Uterus (tissue), 2 donors: ENCODE measurements at regions not wholly inside any gene's neighbourhood (a gene's known extent, or its start where the extent isn't known, plus 50 kb on each side); places are given as distances from the start of the nearest gene placed in this dataset.

Experiments used
- CTCF ChIP-seq, 4 experiments: fragments of 200-600 bp in 2 of 4; fragments of 450-650 bp in 2 of 4; sonication (generic) in 2 of 4; IDR thresholded peaks; one replicate each; pipeline ENCODE4 v1.5.1; 2016 to 2019; ENCODE audit warnings: antibody characterized with exemption in 4 of 4, mild to moderate bottlenecking in 2 of 4, moderate library complexity in 1 of 4
- POLR2A ChIP-seq, 2 donors: fragments of 450-650 bp; IDR thresholded peaks; one replicate each; pipeline ENCODE4 v1.6.1; 2016; ENCODE audit warnings: antibody characterized with exemption in 2 of 2, mild to moderate bottlenecking in 1 of 2, moderate library complexity in 1 of 2

DNA sequence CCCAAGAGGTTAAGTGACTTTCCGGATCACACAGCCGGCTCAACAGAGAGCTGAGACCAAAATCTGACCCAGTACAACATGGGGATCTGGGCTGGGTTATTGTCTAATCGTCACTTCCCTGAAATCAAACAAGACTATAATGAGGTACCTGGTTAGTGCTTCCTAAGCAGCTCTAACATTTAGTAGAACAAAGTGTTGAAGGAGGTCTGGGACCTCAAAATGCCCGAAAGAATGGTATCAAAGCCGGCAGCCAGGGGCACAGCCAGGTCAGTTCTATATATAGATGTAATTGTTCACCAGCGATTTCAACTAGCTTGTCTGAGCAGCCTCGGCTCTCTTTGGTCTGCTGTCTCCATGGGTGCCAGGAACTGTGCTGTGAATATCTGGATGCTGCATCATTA, 245.5 kb upstream of the ECI2 start:
- TF ChIP-seq CTCF (IDR thresholded peaks at IDR 0.05) (no peak), POLR2A (IDR thresholded peaks at IDR 0.05) (no peak)
